CD4-positive, alpha-beta T cell (primary cell): ENCODE measurements at regions not wholly inside any gene's neighbourhood (a gene's known extent, or its start where the extent isn't known, plus 50 kb on each side); places are given as distances from the start of the nearest gene placed in this dataset.

ENCODE experiments used
- ATAC-seq: fragments of 200-7000 bp; cut with Tn5 transposase; one replicate; pipeline ENCODE4 v1.10.0; 2022; ENCODE audit warnings: mild to moderate bottlenecking; ENCODE audit not compliant: poor library complexity
- CTCF ChIA-PET: fragments of 350-600 bp; sonication (Branson Sonifier 250); formaldehyde crosslinking; loops from one replicate; lab custom pipeline; 2021; ENCODE audit warnings: antibody characterized with exemption, inconsistent platforms; lab: Charles Lee
- POLR2A ChIA-PET: fragments of 350-600 bp; sonication (Branson Sonifier 250); formaldehyde crosslinking; loops from one replicate; lab custom pipeline; 2021; ENCODE audit warnings: antibody characterized with exemption, inconsistent platforms; lab: Charles Lee
- DNase-seq, 14 experiments: peaks; one replicate each; pipeline ENCODE4 v3.0.0-alpha.2; 2013 to 2020; ENCODE audit warnings: mixed read lengths in 2 of 14
- H3K27ac ChIP-seq, 2 donors: one replicate each; pipeline versions ENCODE4 v1.5.1 to v1.7.0; 2013; ENCODE audit warnings: low read length in 2 of 2, low read depth in 1 of 2, mild to moderate bottlenecking in 1 of 2
- H3K27me3 ChIP-seq, 2 experiments: 1 replicate in 1 of 2; 2 replicates in 1 of 2; pipeline versions ENCODE4 v1.6.1 to v1.7.0; 2013; ENCODE audit warnings: low read length in 2 of 2, control low read depth in 1 of 2, mild to moderate bottlenecking in 1 of 2, moderate library complexity in 1 of 2; ENCODE audit not compliant: insufficient read depth in 2 of 2, control insufficient read depth in 1 of 2
- H3K36me3 ChIP-seq: one replicate; pipeline ENCODE4 v1.6.1; 2013; ENCODE audit warnings: low read length, control low read depth; ENCODE audit not compliant: insufficient read depth
- H3K4me1 ChIP-seq: one replicate; pipeline ENCODE4 v1.6.1; 2013; ENCODE audit warnings: low read length, control low read depth; ENCODE audit not compliant: insufficient read depth
- H3K4me3 ChIP-seq: one replicate; pipeline ENCODE4 v1.5.1; 2013; ENCODE audit warnings: mild to moderate bottlenecking, low read length, moderate library complexity
- H3K9me3 ChIP-seq, 2 experiments: 1 replicate in 1 of 2; 2 replicates in 1 of 2; pipeline versions ENCODE4 v1.6.1 to v1.7.0; 2013; ENCODE audit warnings: low read length in 2 of 2, mild to moderate bottlenecking in 2 of 2, control low read depth in 1 of 2, moderate library complexity in 1 of 2; ENCODE audit not compliant: control insufficient read depth in 1 of 2, insufficient read depth in 1 of 2
- H3K27ac Mint-ChIP-seq: one replicate; pipeline ENCODE4 v1.8.0; 2020; ENCODE audit warnings: mixed read lengths
- H3K27me3 Mint-ChIP-seq: one replicate; pipeline ENCODE4 v1.8.0; 2021; ENCODE audit warnings: mixed read lengths
- H3K36me3 Mint-ChIP-seq: one replicate; pipeline ENCODE4 v1.8.0; 2021; ENCODE audit warnings: low read depth, mixed read lengths
- H3K4me1 Mint-ChIP-seq: one replicate; pipeline ENCODE4 v1.8.0; 2021; ENCODE audit warnings: low read depth, mixed read lengths
- H3K4me3 Mint-ChIP-seq: one replicate; pipeline ENCODE4 v1.8.0; 2020; ENCODE audit warnings: mild to moderate bottlenecking, mixed read lengths
- H3K9me3 Mint-ChIP-seq: one replicate; pipeline ENCODE4 v1.8.0; 2020; ENCODE audit warnings: mixed read lengths
- intact Hi-C, 2 experiments: fragments of 100-400 bp; cut with DNase I in 1 of 2; cut with micrococcal nuclease in 1 of 2; formaldehyde crosslinking; loops; one replicate each; pipeline versions ENCODE4 v1.15.1 to v1.9.0; 2023 to 2025; cut with DNase I, micrococcal nuclease
- TF ChIP-seq, protein P1 (sequence below): fragments of 200-600 bp; IDR thresholded peaks from one replicate; pipeline ENCODE4 v1.8.0; 2022; ENCODE audit warnings: antibody characterized with exemption, mild to moderate bottlenecking

DNA sequence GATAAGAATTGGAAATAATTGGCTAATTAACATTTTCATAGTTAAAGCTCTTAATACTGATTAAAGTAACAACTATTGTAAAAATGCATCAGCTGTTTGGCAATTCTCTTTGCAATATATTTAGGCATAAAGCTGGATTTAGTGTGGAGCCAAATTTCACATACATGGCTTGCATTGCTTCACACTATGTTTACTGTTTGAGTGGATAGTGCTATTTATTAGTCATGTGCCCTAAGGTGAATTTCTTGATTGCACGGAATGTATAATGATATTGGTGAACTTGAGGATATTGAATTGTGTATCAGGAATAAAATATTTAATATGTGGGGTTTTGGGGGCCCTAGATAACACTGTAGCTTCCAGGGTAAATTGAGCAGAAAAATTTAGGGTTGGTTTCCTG lies 100.9 kb downstream of the AASDHPPT start:
- H3K9me3 Mint-ChIP-seq = peaks cover 4% of the 10 kb centered on the region
- no peak overlapping the region for H3K27ac Mint-ChIP-seq
- no peak overlapping the region for H3K4me3 ChIP-seq
- peaks cover 0 to 3% of the 10 kb centered on the region in 2 experiments for H3K9me3 ChIP-seq
- intact Hi-C loops = no loop called here
- H3K36me3 ChIP-seq = no peaks in the 10 kb centered on the region
- CTCF ChIA-PET = no interaction called here
- no peak overlapping the region for H3K4me3 Mint-ChIP-seq
- no peaks in the 10 kb centered on the region for H3K36me3 Mint-ChIP-seq
- H3K27ac ChIP-seq = no peak overlapping the region
- no peaks in the 10 kb centered on the region for H3K4me1 Mint-ChIP-seq
- no peaks in the 10 kb centered on the region for H3K4me1 ChIP-seq
- TF ChIP-seq, protein P1, sequence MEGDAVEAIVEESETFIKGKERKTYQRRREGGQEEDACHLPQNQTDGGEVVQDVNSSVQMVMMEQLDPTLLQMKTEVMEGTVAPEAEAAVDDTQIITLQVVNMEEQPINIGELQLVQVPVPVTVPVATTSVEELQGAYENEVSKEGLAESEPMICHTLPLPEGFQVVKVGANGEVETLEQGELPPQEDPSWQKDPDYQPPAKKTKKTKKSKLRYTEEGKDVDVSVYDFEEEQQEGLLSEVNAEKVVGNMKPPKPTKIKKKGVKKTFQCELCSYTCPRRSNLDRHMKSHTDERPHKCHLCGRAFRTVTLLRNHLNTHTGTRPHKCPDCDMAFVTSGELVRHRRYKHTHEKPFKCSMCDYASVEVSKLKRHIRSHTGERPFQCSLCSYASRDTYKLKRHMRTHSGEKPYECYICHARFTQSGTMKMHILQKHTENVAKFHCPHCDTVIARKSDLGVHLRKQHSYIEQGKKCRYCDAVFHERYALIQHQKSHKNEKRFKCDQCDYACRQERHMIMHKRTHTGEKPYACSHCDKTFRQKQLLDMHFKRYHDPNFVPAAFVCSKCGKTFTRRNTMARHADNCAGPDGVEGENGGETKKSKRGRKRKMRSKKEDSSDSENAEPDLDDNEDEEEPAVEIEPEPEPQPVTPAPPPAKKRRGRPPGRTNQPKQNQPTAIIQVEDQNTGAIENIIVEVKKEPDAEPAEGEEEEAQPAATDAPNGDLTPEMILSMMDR = no peak
- POLR2A ChIA-PET = no interaction called here
- DNase-seq (no peak), ATAC-seq (no peak)
- H3K27me3 ChIP-seq = no peaks in the 10 kb centered on the region
- H3K27me3 Mint-ChIP-seq = peaks cover 9% of the 10 kb centered on the region

DNA sequence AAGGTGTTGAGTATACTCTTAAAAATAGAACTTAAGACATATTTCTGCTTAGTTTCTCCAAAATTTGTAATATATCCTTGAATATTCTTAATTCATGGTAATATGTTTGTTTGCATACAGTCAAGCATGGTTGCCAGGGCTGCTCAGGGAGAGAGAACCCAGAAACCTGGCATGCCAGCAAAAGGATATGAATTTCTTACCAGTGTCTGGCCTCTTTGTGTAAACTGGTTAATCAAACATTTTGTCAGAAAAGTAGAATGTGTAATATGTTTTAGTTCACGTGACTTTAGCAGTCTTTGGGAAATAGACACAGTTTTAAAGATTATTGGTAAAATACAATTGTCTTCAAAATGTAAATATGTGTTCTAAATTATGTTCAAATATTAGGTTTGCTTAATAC lies 101.6 kb downstream of the AASDHPPT start:
- no peaks in the 10 kb centered on the region for H3K36me3 Mint-ChIP-seq
- Histone ChIP-seq H3K9me3 (no peaks in the 10 kb centered on the region), H3K36me3 (no peaks in the 10 kb centered on the region), H3K4me1 (no peaks in the 10 kb centered on the region), H3K4me3 (no peak overlapping the region), H3K27ac (no peak overlapping the region), H3K27me3 (no peaks in the 10 kb centered on the region)
- ATAC-seq (no peak), DNase-seq (no peak)
- no peak overlapping the region for H3K27ac Mint-ChIP-seq
- intact Hi-C loops = no loop called here
- peaks cover 9% of the 10 kb centered on the region for H3K27me3 Mint-ChIP-seq
- ChIA-PET POLR2A (no interaction called here), CTCF (no interaction called here)
- no peaks in the 10 kb centered on the region for H3K4me1 Mint-ChIP-seq
- TF ChIP-seq, protein P1 = no peak
- H3K9me3 Mint-ChIP-seq = peaks cover 4% of the 10 kb centered on the region
- no peak overlapping the region for H3K4me3 Mint-ChIP-seq

DNA sequence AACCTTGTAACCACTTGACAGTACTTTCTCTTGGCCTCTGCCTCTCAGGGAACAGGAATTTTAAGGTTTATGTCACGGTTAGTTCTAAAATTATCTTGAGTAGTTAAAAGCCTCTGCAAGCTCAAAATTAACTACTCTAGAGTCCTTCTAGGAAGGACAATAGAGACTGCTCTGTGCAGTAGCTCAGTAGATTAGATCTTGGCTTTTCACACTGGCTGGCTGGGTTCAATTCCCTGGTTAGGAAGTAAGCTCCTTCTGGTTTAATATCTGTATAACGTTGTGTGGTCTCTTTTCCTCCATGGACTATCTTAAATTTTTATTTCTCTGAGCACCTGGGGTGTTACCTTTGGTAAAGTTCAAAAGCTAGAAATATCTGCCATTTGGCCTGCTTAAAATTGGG lies 109.2 kb downstream of the AASDHPPT start:
- ChIA-PET POLR2A (no interaction called here), CTCF (interaction anchor here (1.1 kb wide), 1 partner anchor 9 kb away, joined by 3 read pairs; no protein-coding TSS in a partner anchor)
- intact Hi-C loops = no loop called here
- Mint-ChIP-seq H3K4me3 (no peak overlapping the region), H3K27ac (no peak overlapping the region), H3K36me3 (no peaks in the 10 kb centered on the region), H3K4me1 (no peaks in the 10 kb centered on the region), H3K27me3 (peaks cover 3% of the 10 kb centered on the region), H3K9me3 (no peaks in the 10 kb centered on the region)
- Histone ChIP-seq H3K27me3 (no peaks in the 10 kb centered on the region), H3K27ac (no peak overlapping the region), H3K36me3 (no peaks in the 10 kb centered on the region), H3K4me1 (no peaks in the 10 kb centered on the region), H3K4me3 (no peak overlapping the region), H3K9me3 (no peaks in the 10 kb centered on the region)
- TF ChIP-seq, protein P1 = no peak
- no peak for ATAC-seq
- DNase-seq = no peak
